ENCODE measurements at regions not wholly inside any gene's neighbourhood (a gene's known extent, or its start where the extent isn't known, plus 50 kb on each side); places are given as distances from the start of the nearest gene placed in this dataset.

DNA sequence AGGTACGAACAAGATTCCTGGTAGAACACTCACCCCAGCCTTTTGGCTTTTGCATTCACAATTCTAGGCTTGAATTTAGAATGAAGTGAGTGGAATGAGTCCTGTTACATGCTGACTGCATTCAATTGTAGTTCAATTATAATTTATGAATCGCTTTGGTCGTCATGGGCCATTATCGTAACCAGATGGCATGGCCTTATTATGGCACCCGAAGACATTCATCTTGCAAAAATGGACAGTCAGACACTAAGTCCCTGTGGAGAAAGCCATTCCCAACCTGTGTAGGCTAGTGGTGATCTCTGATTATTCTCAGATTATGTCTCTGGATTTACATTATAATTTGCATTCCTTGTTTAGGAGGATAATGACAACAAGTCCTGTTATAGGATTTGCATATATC, 292.4 kb upstream of the NPSR1 start:
- H3K4me1 Mint-ChIP-seq (ENCODE audit: low read depth), result no peaks in the 10 kb centered on the region
- H3K9me3 Mint-ChIP-seq (ENCODE audit: low read depth), result peaks cover 4% of the 10 kb centered on the region
- no peaks in the 10 kb centered on the region for H3K36me3 Mint-ChIP-seq
- H3K27ac Mint-ChIP-seq, result no peak overlapping the region
- no peaks in the 10 kb centered on the region for H3K27me3 Mint-ChIP-seq
- H3K4me3 Mint-ChIP-seq, result no peak overlapping the region

GRCh38 chr7:34371922-34372321, 286.1 kb upstream of the NPSR1 start:
- H3K4me1 Mint-ChIP-seq (ENCODE audit: low read depth), result no peaks in the 10 kb centered on the region
- no peak overlapping the region for H3K4me3 Mint-ChIP-seq
- H3K9me3 Mint-ChIP-seq (ENCODE audit: low read depth), result peaks cover 12% of the 10 kb centered on the region
- H3K27ac Mint-ChIP-seq, result no peak overlapping the region
- no peaks in the 10 kb centered on the region for H3K27me3 Mint-ChIP-seq
- H3K36me3 Mint-ChIP-seq, result no peaks in the 10 kb centered on the region

GRCh38 chr7:34373940-34374339, 284.1 kb upstream of the NPSR1 start:
- H3K36me3 Mint-ChIP-seq, result no peaks in the 10 kb centered on the region
- H3K4me1 Mint-ChIP-seq (ENCODE audit: low read depth), result no peaks in the 10 kb centered on the region
- peaks cover 14% of the 10 kb centered on the region for H3K9me3 Mint-ChIP-seq (ENCODE audit: low read depth)
- H3K27me3 Mint-ChIP-seq, result no peaks in the 10 kb centered on the region
- no peak overlapping the region for H3K27ac Mint-ChIP-seq
- no peak overlapping the region for H3K4me3 Mint-ChIP-seq

GRCh38 chr7:34382166-34382893, 275.7 kb upstream of the NPSR1 start:
- no peak overlapping the region for H3K27ac Mint-ChIP-seq
- H3K9me3 Mint-ChIP-seq (ENCODE audit: low read depth), result peaks cover 3% of the 10 kb centered on the region
- H3K36me3 Mint-ChIP-seq, result no peaks in the 10 kb centered on the region
- H3K27me3 Mint-ChIP-seq, result no peaks in the 10 kb centered on the region
- no peak overlapping the region for H3K4me3 Mint-ChIP-seq
- no peaks in the 10 kb centered on the region for H3K4me1 Mint-ChIP-seq (ENCODE audit: low read depth)

DNA sequence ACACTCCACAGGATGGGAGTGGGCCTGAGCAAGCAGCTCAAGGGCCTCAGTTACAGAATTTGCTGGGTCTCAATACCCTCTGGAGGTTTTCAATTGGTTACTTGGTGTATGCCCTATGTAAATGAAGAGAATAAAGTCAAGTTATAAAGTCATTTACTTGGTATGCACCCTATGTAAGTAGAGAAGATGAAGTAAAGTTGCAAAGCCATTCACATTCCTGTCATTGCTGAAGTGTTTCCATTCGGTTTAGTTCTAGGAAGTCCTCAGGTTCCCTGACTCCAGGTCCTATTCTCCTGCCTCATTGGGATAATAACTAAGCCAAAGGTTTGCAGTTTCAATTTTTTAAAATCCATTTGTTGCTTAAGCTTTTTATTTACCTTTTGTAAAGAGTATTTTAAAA, 272.6 kb upstream of the NPSR1 start:
- Mint-ChIP-seq H3K4me1 (ENCODE audit: low read depth) (no peaks in the 10 kb centered on the region), H3K36me3 (no peaks in the 10 kb centered on the region), H3K27ac (no peak overlapping the region), H3K4me3 (no peak overlapping the region), H3K9me3 (ENCODE audit: low read depth) (no peaks in the 10 kb centered on the region), H3K27me3 (no peaks in the 10 kb centered on the region)

GRCh38 chr7:34389332-34390078, 268.5 kb upstream of the NPSR1 start:
- Mint-ChIP-seq H3K27ac (no peak overlapping the region), H3K36me3 (no peaks in the 10 kb centered on the region), H3K4me1 (ENCODE audit: low read depth) (no peaks in the 10 kb centered on the region), H3K4me3 (no peak overlapping the region), H3K27me3 (no peaks in the 10 kb centered on the region), H3K9me3 (ENCODE audit: low read depth) (no peaks in the 10 kb centered on the region)

- no peak overlapping the region for H3K27ac Mint-ChIP-seq
- no peaks in the 10 kb centered on the region for H3K27me3 Mint-ChIP-seq
- no peaks in the 10 kb centered on the region for H3K9me3 Mint-ChIP-seq (ENCODE audit: low read depth)
- H3K36me3 Mint-ChIP-seq, result no peaks in the 10 kb centered on the region
- H3K4me3 Mint-ChIP-seq, result no peak overlapping the region
- no peaks in the 10 kb centered on the region for H3K4me1 Mint-ChIP-seq (ENCODE audit: low read depth)
Observed at GRCh38 chr7:34390103-34390502, 267.9 kb upstream of the NPSR1 start.

DNA sequence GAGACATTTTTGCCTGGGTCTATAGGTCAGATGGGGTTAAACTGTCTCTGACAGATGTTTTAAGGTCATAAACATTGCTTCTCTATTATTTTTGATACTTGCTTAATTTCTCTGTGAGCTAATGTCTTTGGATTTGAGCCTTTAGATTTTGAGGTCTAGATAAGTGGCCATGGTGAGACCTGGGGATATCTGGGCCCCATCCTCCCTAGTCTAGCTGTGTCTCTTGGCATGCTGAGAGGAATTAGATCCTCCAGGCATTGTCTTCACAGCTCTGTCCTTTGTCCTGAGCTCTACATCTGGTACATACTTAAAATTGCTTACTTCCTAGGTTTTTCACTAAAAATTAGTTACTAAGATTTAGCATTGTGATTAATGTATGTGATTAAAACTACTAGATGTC, 265.0 kb upstream of the NPSR1 start:
- no peak overlapping the region for H3K27ac Mint-ChIP-seq
- no peaks in the 10 kb centered on the region for H3K36me3 Mint-ChIP-seq
- peaks cover 3% of the 10 kb centered on the region for H3K9me3 Mint-ChIP-seq (ENCODE audit: low read depth)
- no peaks in the 10 kb centered on the region for H3K27me3 Mint-ChIP-seq
- no peaks in the 10 kb centered on the region for H3K4me1 Mint-ChIP-seq (ENCODE audit: low read depth)
- H3K4me3 Mint-ChIP-seq, result no peak overlapping the region

DNA sequence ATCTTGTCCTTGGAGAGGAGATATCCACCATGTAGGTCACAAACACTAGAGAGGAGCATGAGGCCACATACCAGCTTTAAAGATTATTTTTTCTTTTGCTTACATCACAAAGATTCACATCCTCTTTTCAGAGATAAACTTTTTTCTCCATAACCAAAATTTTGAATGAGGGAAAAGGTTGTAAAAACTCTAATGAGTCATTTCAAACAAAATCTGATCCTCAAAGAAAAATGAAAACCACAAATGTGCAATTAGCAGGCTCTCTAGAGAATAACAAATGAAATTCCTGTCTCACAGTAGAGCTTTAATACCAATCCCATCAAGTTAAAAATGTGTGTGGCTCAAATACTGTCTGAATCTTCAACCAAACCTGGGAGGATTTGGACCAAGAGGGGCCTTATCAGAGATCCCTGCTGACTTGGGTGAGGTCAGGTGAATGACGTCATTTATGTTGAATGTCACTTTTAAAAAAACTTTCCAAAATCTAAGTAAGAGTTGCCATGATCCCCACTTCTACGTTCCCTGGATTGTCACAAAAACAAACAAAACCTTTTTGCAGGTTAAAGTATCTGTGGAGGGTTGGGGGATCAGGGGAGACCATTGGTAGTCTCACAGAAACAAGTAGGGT, 261.5 kb upstream of the NPSR1 start:
- H3K9me3 Mint-ChIP-seq (ENCODE audit: low read depth), result peaks cover 4% of the 10 kb centered on the region
- H3K4me3 Mint-ChIP-seq, result no peak overlapping the region
- no peak overlapping the region for H3K27ac Mint-ChIP-seq
- H3K36me3 Mint-ChIP-seq, result no peaks in the 10 kb centered on the region
- no peaks in the 10 kb centered on the region for H3K27me3 Mint-ChIP-seq
- no peaks in the 10 kb centered on the region for H3K4me1 Mint-ChIP-seq (ENCODE audit: low read depth)

- Mint-ChIP-seq H3K27ac (no peak overlapping the region), H3K4me1 (ENCODE audit: low read depth) (no peaks in the 10 kb centered on the region), H3K9me3 (ENCODE audit: low read depth) (peaks cover 4% of the 10 kb centered on the region), H3K36me3 (no peaks in the 10 kb centered on the region), H3K4me3 (no peak overlapping the region), H3K27me3 (no peaks in the 10 kb centered on the region)
Observed at GRCh38 chr7:34401776-34402175, 256.2 kb upstream of the NPSR1 start.

- H3K4me1 Mint-ChIP-seq (ENCODE audit: low read depth), result no peaks in the 10 kb centered on the region
- H3K36me3 Mint-ChIP-seq, result no peaks in the 10 kb centered on the region
- H3K4me3 Mint-ChIP-seq, result no peak overlapping the region
- no peaks in the 10 kb centered on the region for H3K27me3 Mint-ChIP-seq
- no peak overlapping the region for H3K27ac Mint-ChIP-seq
- H3K9me3 Mint-ChIP-seq (ENCODE audit: low read depth), result peaks cover 4% of the 10 kb centered on the region
Observed at GRCh38 chr7:34406848-34407530, 251.0 kb upstream of the NPSR1 start.

DNA sequence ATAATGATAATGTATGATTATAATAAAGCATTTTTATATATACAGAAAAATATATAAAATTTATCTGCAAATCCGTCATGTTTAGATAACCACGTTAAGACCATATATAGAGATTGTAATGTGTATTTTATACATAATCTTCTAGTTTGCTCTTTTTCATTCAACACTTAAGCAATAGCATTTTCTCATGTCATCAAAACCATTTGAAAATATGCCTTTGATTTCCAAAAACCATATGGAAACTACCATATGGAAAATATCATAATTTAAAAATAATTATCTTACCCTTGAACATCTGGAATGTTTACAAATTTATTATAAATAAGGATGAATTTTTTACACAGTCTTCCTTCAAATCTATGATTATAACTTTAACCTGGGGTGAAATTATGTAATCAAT, 250.4 kb upstream of the NPSR1 start:
- Mint-ChIP-seq H3K9me3 (ENCODE audit: low read depth) (peaks cover 4% of the 10 kb centered on the region), H3K4me1 (ENCODE audit: low read depth) (no peaks in the 10 kb centered on the region), H3K27ac (no peak overlapping the region), H3K36me3 (no peaks in the 10 kb centered on the region), H3K4me3 (no peak overlapping the region), H3K27me3 (no peaks in the 10 kb centered on the region)

DNA sequence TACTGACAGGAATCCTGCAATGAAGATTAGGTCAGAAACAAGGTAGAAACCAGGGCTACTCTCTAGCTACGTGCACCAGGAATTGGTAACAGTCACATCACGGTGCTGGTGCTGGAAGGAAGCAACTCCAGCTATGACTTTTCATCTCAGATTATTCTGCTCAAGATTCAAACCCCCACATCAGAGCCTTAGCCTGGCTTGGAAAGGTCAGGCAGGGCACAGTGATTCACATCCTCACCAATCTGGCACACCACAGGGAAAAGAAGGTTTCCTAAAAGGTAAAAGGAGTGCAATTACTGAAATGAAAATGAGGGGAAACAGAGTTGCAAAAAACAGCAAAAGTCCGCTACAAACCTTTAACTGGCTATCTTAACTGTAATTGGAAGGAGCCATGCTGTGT, 240.2 kb upstream of the NPSR1 start:
- Mint-ChIP-seq H3K4me3 (no peak overlapping the region), H3K9me3 (ENCODE audit: low read depth) (no peaks in the 10 kb centered on the region), H3K4me1 (ENCODE audit: low read depth) (no peaks in the 10 kb centered on the region), H3K27ac (no peak overlapping the region), H3K36me3 (no peaks in the 10 kb centered on the region), H3K27me3 (no peaks in the 10 kb centered on the region)

DNA sequence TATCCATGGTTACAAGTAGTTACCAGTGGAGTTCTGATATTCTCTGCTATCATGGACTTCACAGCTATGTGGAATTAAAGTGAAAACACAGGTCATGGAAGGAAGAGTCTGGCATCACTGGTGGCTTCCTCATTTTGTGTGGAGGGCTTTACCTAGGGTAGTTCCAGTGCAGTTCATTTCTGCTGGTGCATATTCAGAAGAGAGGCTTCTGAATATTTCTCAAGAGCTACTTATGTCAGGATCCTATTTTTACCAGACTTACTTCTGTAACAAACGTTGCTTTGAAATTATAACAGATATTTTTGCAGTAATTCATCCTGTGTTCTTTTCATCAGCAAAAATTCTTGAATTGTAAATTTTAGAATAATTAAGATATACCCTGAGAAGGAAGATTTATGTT, 236.5 kb upstream of the NPSR1 start:
- Mint-ChIP-seq H3K4me1 (ENCODE audit: low read depth) (no peaks in the 10 kb centered on the region), H3K27me3 (no peaks in the 10 kb centered on the region), H3K4me3 (no peak overlapping the region), H3K36me3 (no peaks in the 10 kb centered on the region), H3K27ac (no peak overlapping the region), H3K9me3 (ENCODE audit: low read depth) (no peaks in the 10 kb centered on the region)

- H3K4me3 Mint-ChIP-seq, result no peak overlapping the region
- H3K4me1 Mint-ChIP-seq (ENCODE audit: low read depth), result no peaks in the 10 kb centered on the region
- no peaks in the 10 kb centered on the region for H3K9me3 Mint-ChIP-seq (ENCODE audit: low read depth)
- H3K27me3 Mint-ChIP-seq, result no peaks in the 10 kb centered on the region
- H3K27ac Mint-ChIP-seq, result no peak overlapping the region
- no peaks in the 10 kb centered on the region for H3K36me3 Mint-ChIP-seq
Observed at GRCh38 chr7:34425194-34425593, 232.8 kb upstream of the NPSR1 start.
